SK-N-SH (cell line): ENCODE measurements at regions not wholly inside any gene's neighbourhood (a gene's known extent, or its start where the extent isn't known, plus 50 kb on each side); places are given as distances from the start of the nearest gene placed in this dataset.

Source experiments
- CTCF ChIA-PET: fragments of 300-600, 350-600 bp; formaldehyde crosslinking; extraction: SDS; loops from one replicate; lab custom pipeline; 2021; lab: Yijun Ruan, JAX
- POLR2A ChIA-PET: fragments of 350-600 bp; sonication (Branson Sonifier 250); formaldehyde crosslinking; extraction: SDS; loops from one replicate; lab custom pipeline; 2020; ENCODE audit warnings: antibody characterized with exemption, inconsistent platforms; lab: Yijun Ruan, JAX
- DNase-seq: peaks from one replicate; pipeline ENCODE4 v3.0.0; 2012
- H2AFZ ChIP-seq: fragments of 200-600 bp; sonication (generic); 2 replicates; pipeline ENCODE4 v1.8.1; 2016; ENCODE audit warnings: antibody characterized with exemption, mild to moderate bottlenecking, low read depth
- H3F3A ChIP-seq: fragments of 200-600 bp; sonication (generic); replicated peaks from 2 replicates; pipeline ENCODE3; 2016; ENCODE audit warnings: antibody characterized with exemption, mild to moderate bottlenecking; ENCODE audit not compliant: insufficient read depth
- H3K27ac ChIP-seq, 2 experiments: fragments of 200-500 bp in 1 of 2; fragments of 200-600 bp in 1 of 2; sonication (Bioruptor generic) in 1 of 2; sonication (generic), shearing (Covaris generic) in 1 of 2; 2 replicates each; pipeline versions ENCODE4 v1.5.1 to v1.6.1; 2014 to 2016; ENCODE audit warnings: low read depth in 2 of 2, inconsistent platforms in 1 of 2, low read length in 1 of 2, mild to moderate bottlenecking in 1 of 2, mixed read lengths in 1 of 2
- H3K27me3 ChIP-seq: fragments of 200-600 bp; sonication (generic), shearing (Covaris generic); 2 replicates; pipeline ENCODE4 v1.6.1; 2016; ENCODE audit warnings: mixed run types; ENCODE audit not compliant: insufficient read depth
- H3K36me3 ChIP-seq, 2 experiments: fragments of 200-500 bp in 1 of 2; fragments of 200-600 bp in 1 of 2; sonication (Bioruptor generic) in 1 of 2; sonication (generic) in 1 of 2; replicated peaks in 1 of 2; 2 replicates each; pipeline versions ENCODE3 to v1.5.1; 2014 to 2016; ENCODE audit warnings: low read length in 1 of 2, mild to moderate bottlenecking in 1 of 2; ENCODE audit not compliant: insufficient read depth in 2 of 2, control insufficient read depth in 1 of 2
- H3K4me1 ChIP-seq, 2 experiments: fragments of 200-500 bp in 1 of 2; fragments of 200-600 bp in 1 of 2; sonication (Bioruptor generic) in 1 of 2; sonication (generic), shearing (Covaris generic) in 1 of 2; 2 replicates each; pipeline versions ENCODE4 v1.5.1 to v1.6.1; 2014 to 2016; ENCODE audit warnings: low read depth in 1 of 2, low read length in 1 of 2, mixed run types in 1 of 2; ENCODE audit not compliant: insufficient read depth in 2 of 2, control insufficient read depth in 1 of 2
- H3K4me2 ChIP-seq: fragments of 200-600 bp; sonication (generic), shearing (Covaris generic); 2 replicates; pipeline ENCODE4 v1.6.1; 2017; ENCODE audit warnings: mixed run types
- H3K4me3 ChIP-seq, 2 experiments: fragments of 200-500 bp in 1 of 2; fragments of 200-600 bp in 1 of 2; sonication (Bioruptor generic) in 1 of 2; sonication (generic), shearing (Covaris generic) in 1 of 2; 2 replicates each; pipeline versions ENCODE4 v1.5.1 to v1.8.1; 2014 to 2016; ENCODE audit warnings: low read depth in 2 of 2, inconsistent platforms in 1 of 2, low read length in 1 of 2, mild to moderate bottlenecking in 1 of 2, mixed read lengths in 1 of 2, moderate library complexity in 1 of 2
- H3K79me2 ChIP-seq: fragments of 200-600 bp; sonication (generic); 2 replicates; pipeline ENCODE4 v1.8.1; 2017; ENCODE audit warnings: mild to moderate bottlenecking; ENCODE audit not compliant: insufficient read depth
- H3K9ac ChIP-seq: fragments of 200-600 bp; sonication (generic); 2 replicates; pipeline ENCODE4 v1.6.1; 2017; ENCODE audit warnings: mixed run types
- H3K9me2 ChIP-seq: fragments of 200-600 bp; sonication (generic); 2 replicates; pipeline ENCODE4 v1.6.1; 2017; ENCODE audit warnings: mixed run types
- H3K9me3 ChIP-seq: fragments of 200-600 bp; sonication (generic); 2 replicates; pipeline ENCODE4 v1.6.1; 2017; ENCODE audit warnings: mixed run types, mild to moderate bottlenecking, moderate library complexity
- H4K20me1 ChIP-seq: fragments of 200-600 bp; sonication (generic); 2 replicates; pipeline ENCODE4 v1.6.1; 2017; ENCODE audit warnings: mild to moderate bottlenecking, mixed run types; ENCODE audit not compliant: insufficient read depth
- CHD2 ChIP-seq: fragments of 150-350 bp; IDR thresholded peaks from 2 replicates; pipeline ENCODE4 v1.6.1; 2018; ENCODE audit warnings: low read length; ENCODE audit not compliant: partially characterized antibody
- ELF1 ChIP-seq: IDR thresholded peaks from 2 replicates; pipeline ENCODE4 v1.4.0; 2012
- EP300 ChIP-seq, 2 experiments: IDR thresholded peaks; 2 replicates each; pipeline versions ENCODE4 v1.4.0 to v1.6.1; 2012; ENCODE audit warnings: borderline replicate concordance in 1 of 2, low read depth in 1 of 2, low read length in 1 of 2
- FOSL2 ChIP-seq: IDR thresholded peaks from 2 replicates; pipeline ENCODE4 v1.4.0; 2012; ENCODE audit warnings: low read depth, mild to moderate bottlenecking, moderate library complexity, borderline replicate concordance
- FOXJ3 ChIP-seq: sonication (generic); formaldehyde crosslinking; IDR thresholded peaks from 2 replicates; pipeline ENCODE4 v1.5.1; 2020; ENCODE audit warnings: mild to moderate bottlenecking, missing genetic modification reagents
- GABPA ChIP-seq: IDR thresholded peaks from 2 replicates; pipeline ENCODE4 v1.4.0; 2012; ENCODE audit warnings: low read depth, mild to moderate bottlenecking
- GATA2 ChIP-seq: sonication (generic); formaldehyde crosslinking; IDR thresholded peaks from 2 replicates; pipeline ENCODE4 v1.5.0; 2020; ENCODE audit warnings: mild to moderate bottlenecking, missing genetic modification reagents
- MXI1 ChIP-seq: IDR thresholded peaks from 2 replicates; pipeline ENCODE4 v1.6.1; 2012; ENCODE audit warnings: mild to moderate bottlenecking, low read depth, low read length, improper control_type of control experiment
- NFIC ChIP-seq: IDR thresholded peaks from 2 replicates; pipeline ENCODE4 v1.4.0; 2012; ENCODE audit warnings: borderline replicate concordance
- POLR2AphosphoS5 ChIP-seq: IDR thresholded peaks from 2 replicates; pipeline ENCODE4 v1.6.1; 2012; ENCODE audit warnings: low read depth, low read length
- RCOR1 ChIP-seq: fragments of 150-350 bp; IDR thresholded peaks from 2 replicates; pipeline ENCODE4 v1.6.1; 2017; ENCODE audit warnings: antibody characterized with exemption, low read length
- RFX5 ChIP-seq: IDR thresholded peaks from 2 replicates; pipeline ENCODE4 v1.6.1; 2012; ENCODE audit warnings: mild to moderate bottlenecking, improper control_type of control experiment, low read length
- RXRA ChIP-seq: IDR thresholded peaks from 2 replicates; pipeline ENCODE4 v1.4.0; 2012; ENCODE audit warnings: low read depth, mild to moderate bottlenecking, borderline replicate concordance
- SIN3A ChIP-seq: IDR thresholded peaks from 2 replicates; pipeline ENCODE4 v1.6.1; 2012; ENCODE audit warnings: low read depth, mild to moderate bottlenecking, low read length, moderate library complexity, borderline replicate concordance
- SMC3 ChIP-seq: IDR thresholded peaks from 2 replicates; pipeline ENCODE4 v1.6.1; 2012; ENCODE audit warnings: low read depth, low read length, improper control_type of control experiment
- TAF1 ChIP-seq: IDR thresholded peaks from 2 replicates; pipeline ENCODE4 v1.6.1; 2012; ENCODE audit warnings: low read depth, mild to moderate bottlenecking, low read length, moderate library complexity, borderline replicate concordance
- TCF12 ChIP-seq: IDR thresholded peaks from 2 replicates; pipeline ENCODE4 v1.4.0; 2012
- TEAD4 ChIP-seq: IDR thresholded peaks from 2 replicates; pipeline ENCODE4 v1.4.0; 2012; ENCODE audit warnings: mild to moderate bottlenecking, borderline replicate concordance; ENCODE audit not compliant: insufficient read depth
- YY1 ChIP-seq: IDR thresholded peaks from 2 replicates; pipeline ENCODE4 v1.4.0; 2012; ENCODE audit warnings: low read depth, mild to moderate bottlenecking
- WGBS: methylation state at CpG from one replicate; pipeline ENCODE4 v1.1.6; 2017; ENCODE audit warnings: low lambda C conversion rate; 5-methylcytosine and 5-hydroxymethylcytosine counted together
- TF ChIP-seq, protein P1 (sequence below): IDR thresholded peaks from 2 replicates; pipeline ENCODE4 v1.4.0; 2012; ENCODE audit warnings: low read depth
- TF ChIP-seq, protein P2 (sequence below): IDR thresholded peaks from 2 replicates; pipeline ENCODE4 v1.6.1; 2012; ENCODE audit warnings: mild to moderate bottlenecking, low read depth, low read length, moderate library complexity
- TF ChIP-seq, protein P3 (sequence below): fragments of 200-600 bp; sonication (generic); IDR thresholded peaks from 2 replicates; pipeline ENCODE4 v1.6.1; 2017; ENCODE audit warnings: antibody characterized with exemption, mild to moderate bottlenecking, moderate library complexity
- TF ChIP-seq, protein P4 (sequence below): IDR thresholded peaks from 2 replicates; pipeline ENCODE4 v1.4.0; 2012; ENCODE audit warnings: low read depth, borderline replicate concordance

DNA sequence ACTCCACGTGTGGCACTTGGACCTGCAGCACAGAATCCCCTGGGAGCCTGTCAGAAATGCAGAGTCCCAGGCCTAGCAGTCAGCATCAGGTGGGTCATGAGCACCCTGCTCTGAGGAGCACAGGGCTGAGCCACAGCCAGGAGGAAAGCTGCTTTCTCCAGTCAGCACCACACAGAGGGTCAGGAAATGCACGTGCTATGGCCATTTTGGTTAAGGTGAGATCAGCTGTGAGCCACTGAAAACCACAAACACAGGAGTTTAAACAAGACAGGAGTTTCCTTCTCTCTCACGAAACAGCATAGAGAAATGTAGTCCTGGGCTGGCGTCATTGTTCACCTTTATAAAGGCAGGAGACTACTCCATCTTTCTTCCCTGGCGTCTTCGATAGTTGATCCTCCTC is 204.5 kb upstream of the SFSWAP start (continued):
- TF ChIP-seq FOSL2 (no peak), SIN3A (no peak), SMC3 (no peak), FOXJ3 (CRISPR knock-in tag) (no peak), RXRA (no peak), EP300 (IDR thresholded peaks at IDR 0.05; ENCODE audit: borderline replicate concordance in 1 of 2, low read depth in 1 of 2, low read length in 1 of 2) (no peak)
- TF ChIP-seq, protein P1, sequence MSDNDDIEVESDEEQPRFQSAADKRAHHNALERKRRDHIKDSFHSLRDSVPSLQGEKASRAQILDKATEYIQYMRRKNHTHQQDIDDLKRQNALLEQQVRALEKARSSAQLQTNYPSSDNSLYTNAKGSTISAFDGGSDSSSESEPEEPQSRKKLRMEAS, result no peak

DNA sequence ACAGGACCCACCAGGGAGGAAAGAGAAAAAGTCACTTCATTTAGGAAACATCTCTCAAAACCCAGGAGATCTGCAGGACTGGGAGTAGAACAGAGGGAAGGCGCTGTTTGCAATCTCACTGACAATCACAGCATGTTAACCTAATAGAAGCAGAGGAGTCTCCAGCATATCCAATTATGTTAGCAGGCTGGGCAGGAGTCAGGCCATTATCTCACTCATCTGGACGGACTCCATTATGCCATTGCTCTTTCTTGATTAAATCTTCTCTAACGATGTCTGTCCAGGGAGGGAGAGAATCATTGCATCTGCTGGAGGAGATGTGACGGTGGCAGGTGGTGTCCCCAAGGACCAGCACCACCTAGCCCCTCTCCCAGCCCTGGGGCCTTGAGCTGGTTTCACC is 203.8 kb upstream of the SFSWAP start:
- CTCF ChIA-PET, result no interaction called here
- H4K20me1 ChIP-seq, result no peaks in the 10 kb centered on the region
- POLR2A ChIA-PET, result no interaction called here
- H3K79me2 ChIP-seq, result no peaks in the 10 kb centered on the region
- no peaks in the 10 kb centered on the region for H3F3A ChIP-seq
- no peak overlapping the region for H2AFZ ChIP-seq
- H3K4me2 ChIP-seq, result no peak overlapping the region
- peak; percentile 74 for DNase-seq
- 22% methylated on average over 2 of the region's 4 CpGs for WGBS
- no peaks in the 10 kb centered on the region for H3K9me2 ChIP-seq
- no peaks in the 10 kb centered on the region for H3K36me3 ChIP-seq
- no peak overlapping the region for H3K4me3 ChIP-seq
- H3K27me3 ChIP-seq, result no peaks in the 10 kb centered on the region
- TF ChIP-seq ELF1 (no peak), TAF1 (no peak), GABPA (no peak), MXI1 (peak; percentile 73; the same call in 1 of the 2 replicates), RCOR1 (peak; percentile 90), GATA2 (CRISPR knock-in tag) (peak; percentile 97), TEAD4 (no peak), RFX5 (no peak), YY1 (no peak), TCF12 (0 out of 2 replicates have a peak, but pooled peaks have one; percentile 25), CHD2 (peak; percentile 85), NFIC (no peak), EP300 (IDR thresholded peaks at IDR 0.05; ENCODE audit: borderline replicate concordance in 1 of 2, low read depth in 1 of 2, low read length in 1 of 2) (peak in 1 of 2 experiments; percentile 90; a peak in 2 of 4 replicates), POLR2AphosphoS5 (no peak), FOXJ3 (CRISPR knock-in tag) (peak; percentile 72; the same call in 1 of the 2 replicates)
- TF ChIP-seq, protein P2, sequence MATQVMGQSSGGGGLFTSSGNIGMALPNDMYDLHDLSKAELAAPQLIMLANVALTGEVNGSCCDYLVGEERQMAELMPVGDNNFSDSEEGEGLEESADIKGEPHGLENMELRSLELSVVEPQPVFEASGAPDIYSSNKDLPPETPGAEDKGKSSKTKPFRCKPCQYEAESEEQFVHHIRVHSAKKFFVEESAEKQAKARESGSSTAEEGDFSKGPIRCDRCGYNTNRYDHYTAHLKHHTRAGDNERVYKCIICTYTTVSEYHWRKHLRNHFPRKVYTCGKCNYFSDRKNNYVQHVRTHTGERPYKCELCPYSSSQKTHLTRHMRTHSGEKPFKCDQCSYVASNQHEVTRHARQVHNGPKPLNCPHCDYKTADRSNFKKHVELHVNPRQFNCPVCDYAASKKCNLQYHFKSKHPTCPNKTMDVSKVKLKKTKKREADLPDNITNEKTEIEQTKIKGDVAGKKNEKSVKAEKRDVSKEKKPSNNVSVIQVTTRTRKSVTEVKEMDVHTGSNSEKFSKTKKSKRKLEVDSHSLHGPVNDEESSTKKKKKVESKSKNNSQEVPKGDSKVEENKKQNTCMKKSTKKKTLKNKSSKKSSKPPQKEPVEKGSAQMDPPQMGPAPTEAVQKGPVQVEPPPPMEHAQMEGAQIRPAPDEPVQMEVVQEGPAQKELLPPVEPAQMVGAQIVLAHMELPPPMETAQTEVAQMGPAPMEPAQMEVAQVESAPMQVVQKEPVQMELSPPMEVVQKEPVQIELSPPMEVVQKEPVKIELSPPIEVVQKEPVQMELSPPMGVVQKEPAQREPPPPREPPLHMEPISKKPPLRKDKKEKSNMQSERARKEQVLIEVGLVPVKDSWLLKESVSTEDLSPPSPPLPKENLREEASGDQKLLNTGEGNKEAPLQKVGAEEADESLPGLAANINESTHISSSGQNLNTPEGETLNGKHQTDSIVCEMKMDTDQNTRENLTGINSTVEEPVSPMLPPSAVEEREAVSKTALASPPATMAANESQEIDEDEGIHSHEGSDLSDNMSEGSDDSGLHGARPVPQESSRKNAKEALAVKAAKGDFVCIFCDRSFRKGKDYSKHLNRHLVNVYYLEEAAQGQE, result no peak
- TF ChIP-seq, protein P3, sequence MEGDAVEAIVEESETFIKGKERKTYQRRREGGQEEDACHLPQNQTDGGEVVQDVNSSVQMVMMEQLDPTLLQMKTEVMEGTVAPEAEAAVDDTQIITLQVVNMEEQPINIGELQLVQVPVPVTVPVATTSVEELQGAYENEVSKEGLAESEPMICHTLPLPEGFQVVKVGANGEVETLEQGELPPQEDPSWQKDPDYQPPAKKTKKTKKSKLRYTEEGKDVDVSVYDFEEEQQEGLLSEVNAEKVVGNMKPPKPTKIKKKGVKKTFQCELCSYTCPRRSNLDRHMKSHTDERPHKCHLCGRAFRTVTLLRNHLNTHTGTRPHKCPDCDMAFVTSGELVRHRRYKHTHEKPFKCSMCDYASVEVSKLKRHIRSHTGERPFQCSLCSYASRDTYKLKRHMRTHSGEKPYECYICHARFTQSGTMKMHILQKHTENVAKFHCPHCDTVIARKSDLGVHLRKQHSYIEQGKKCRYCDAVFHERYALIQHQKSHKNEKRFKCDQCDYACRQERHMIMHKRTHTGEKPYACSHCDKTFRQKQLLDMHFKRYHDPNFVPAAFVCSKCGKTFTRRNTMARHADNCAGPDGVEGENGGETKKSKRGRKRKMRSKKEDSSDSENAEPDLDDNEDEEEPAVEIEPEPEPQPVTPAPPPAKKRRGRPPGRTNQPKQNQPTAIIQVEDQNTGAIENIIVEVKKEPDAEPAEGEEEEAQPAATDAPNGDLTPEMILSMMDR, result no peak
- TF ChIP-seq, protein P4, sequence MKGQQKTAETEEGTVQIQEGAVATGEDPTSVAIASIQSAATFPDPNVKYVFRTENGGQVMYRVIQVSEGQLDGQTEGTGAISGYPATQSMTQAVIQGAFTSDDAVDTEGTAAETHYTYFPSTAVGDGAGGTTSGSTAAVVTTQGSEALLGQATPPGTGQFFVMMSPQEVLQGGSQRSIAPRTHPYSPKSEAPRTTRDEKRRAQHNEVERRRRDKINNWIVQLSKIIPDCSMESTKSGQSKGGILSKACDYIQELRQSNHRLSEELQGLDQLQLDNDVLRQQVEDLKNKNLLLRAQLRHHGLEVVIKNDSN, result no peak
- TF ChIP-seq, protein P1, result no peak
- TF ChIP-seq, all 33 proteins: peak for 7
- peak overlapping the region in 1 of 2 experiments; percentile 89; a peak in 2 of 4 replicates for H3K27ac ChIP-seq
- peaks cover 0 to 58% of the 10 kb centered on the region in 2 experiments; a peak in 1 of 4 replicates for H3K4me1 ChIP-seq
- no peaks in the 10 kb centered on the region for H3K9me3 ChIP-seq
- no peak overlapping the region for H3K9ac ChIP-seq
